Islet of Langerhans (tissue), 1 donor: ENCODE measurements at regions not wholly inside any gene's neighbourhood (a gene's known extent, or its start where the extent isn't known, plus 50 kb on each side); places are given as distances from the start of the nearest gene placed in this dataset.
A peak's percentile ranks its signal among the peaks of the same experiment; 100 is the strongest.

Experiments
- FAIRE-seq: peaks from one replicate; lab custom pipeline; 2011; peaks lifted over from hg19 to GRCh38; lab: Jason Lieb, UNC

- FAIRE-seq = no peak
Measured at GRCh38 chr11:80587906-80588305, 1147.1 kb upstream of the TENM4 start.

GRCh38 chr11:80586464-80586863, 1145.6 kb upstream of the TENM4 start:
- no peak for FAIRE-seq

GRCh38 chr11:80584661-80585060, 1143.8 kb upstream of the TENM4 start:
- FAIRE-seq = no peak

DNA sequence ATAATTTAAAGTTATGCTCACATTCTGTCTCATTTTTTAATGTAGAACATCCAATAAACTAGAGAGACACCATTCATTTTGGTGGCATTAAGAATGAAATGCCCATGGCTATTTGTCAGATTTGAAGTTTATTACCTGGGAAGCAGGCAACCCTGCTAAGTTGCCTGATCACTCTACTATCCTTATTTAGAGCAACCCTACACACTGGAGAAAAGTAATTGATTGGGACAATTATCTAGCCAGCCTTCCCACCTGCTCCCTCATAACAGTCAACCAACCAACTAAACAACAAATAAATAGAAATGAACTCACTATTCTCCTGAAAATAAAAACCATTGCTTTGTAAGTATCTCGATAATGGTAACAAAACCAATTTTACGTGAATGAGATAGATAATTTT, 1129.0 kb upstream of the TENM4 start:
- FAIRE-seq = no peak

- no peak for FAIRE-seq
Measured at GRCh38 chr11:80565231-80565630, 1124.4 kb upstream of the TENM4 start.

GRCh38 chr11:80562523-80563125, 1121.8 kb upstream of the TENM4 start:
- no peak for FAIRE-seq

- FAIRE-seq = no peak
Measured at GRCh38 chr11:80559942-80560341, 1119.1 kb upstream of the TENM4 start.

GRCh38 chr11:80553565-80553964, 1112.7 kb upstream of the TENM4 start:
- no peak for FAIRE-seq

GRCh38 chr11:80542704-80543103, 1101.9 kb upstream of the TENM4 start:
- peak; percentile 9 for FAIRE-seq

DNA sequence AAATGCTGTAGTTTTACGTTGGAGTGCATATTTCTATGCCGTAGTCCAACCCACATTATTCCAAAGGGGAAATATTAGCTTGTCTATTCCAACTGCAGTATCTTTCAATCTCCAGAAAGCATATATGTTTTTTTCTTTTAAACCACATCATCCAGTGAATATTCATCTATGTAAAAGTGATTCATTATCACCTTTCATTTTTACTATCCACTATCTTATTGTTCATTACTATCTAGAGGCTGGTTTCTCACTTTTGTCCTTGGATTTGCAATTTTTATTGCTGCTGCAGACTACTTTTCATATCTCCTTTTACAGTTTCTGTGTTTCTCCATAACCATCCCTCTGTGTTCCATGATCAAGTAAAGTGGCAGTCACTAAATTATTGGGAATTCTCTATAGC, 1097.2 kb upstream of the TENM4 start:
- no peak for FAIRE-seq

- no peak for FAIRE-seq
Measured at GRCh38 chr11:80533463-80533862, 1092.6 kb upstream of the TENM4 start.

GRCh38 chr11:80532633-80533232, 1091.9 kb upstream of the TENM4 start:
- FAIRE-seq = no peak

DNA sequence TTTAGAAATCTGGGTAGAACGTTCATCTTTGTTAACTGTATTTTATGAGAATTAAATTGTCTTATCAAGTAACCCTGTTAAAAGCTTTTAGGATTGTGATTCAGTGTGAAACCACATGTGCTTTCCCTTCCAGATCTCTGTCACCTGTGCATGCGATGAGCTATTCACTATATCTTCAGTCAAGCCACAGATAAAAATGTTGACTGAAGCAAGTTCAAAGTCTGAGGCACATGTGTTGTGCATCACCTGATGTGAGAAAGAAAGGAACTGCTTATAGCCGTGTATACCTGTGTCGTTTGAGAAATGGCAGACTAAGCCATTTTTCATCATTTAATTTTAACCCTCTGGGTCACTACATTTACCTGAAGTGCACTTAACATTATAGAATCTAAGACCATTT, 1088.9 kb upstream of the TENM4 start:
- FAIRE-seq = no peak

GRCh38 chr11:80525663-80526405, 1085.0 kb upstream of the TENM4 start:
- no peak for FAIRE-seq

- no peak for FAIRE-seq
Measured at GRCh38 chr11:80524349-80524748, 1083.5 kb upstream of the TENM4 start.

DNA sequence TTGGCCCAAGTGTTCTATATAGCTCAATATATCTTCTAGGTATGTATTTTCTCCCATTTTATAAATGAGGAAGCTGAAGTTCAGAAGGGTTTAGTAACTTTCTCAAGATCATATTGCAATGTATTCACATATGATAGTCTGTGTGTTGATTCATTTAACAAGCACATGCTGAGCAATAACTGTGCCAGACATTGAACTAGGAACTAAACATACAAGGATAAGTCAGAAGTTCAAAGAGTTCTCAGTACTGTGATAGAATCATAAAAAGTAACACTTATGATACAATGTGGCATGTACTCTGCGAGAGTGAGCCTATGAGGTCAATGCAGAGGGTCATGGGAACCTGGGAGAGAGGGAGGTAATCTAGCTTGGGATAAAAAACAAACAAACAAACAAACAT, 1082.2 kb upstream of the TENM4 start:
- FAIRE-seq = no peak

- FAIRE-seq = no peak
Measured at GRCh38 chr11:80521592-80521991, 1080.8 kb upstream of the TENM4 start.

- no peak for FAIRE-seq
Measured at GRCh38 chr11:80520507-80520887, 1079.7 kb upstream of the TENM4 start.

GRCh38 chr11:80519596-80520506, 1079.0 kb upstream of the TENM4 start:
- FAIRE-seq = no peak

GRCh38 chr11:80517701-80518100, 1076.9 kb upstream of the TENM4 start:
- no peak for FAIRE-seq

DNA sequence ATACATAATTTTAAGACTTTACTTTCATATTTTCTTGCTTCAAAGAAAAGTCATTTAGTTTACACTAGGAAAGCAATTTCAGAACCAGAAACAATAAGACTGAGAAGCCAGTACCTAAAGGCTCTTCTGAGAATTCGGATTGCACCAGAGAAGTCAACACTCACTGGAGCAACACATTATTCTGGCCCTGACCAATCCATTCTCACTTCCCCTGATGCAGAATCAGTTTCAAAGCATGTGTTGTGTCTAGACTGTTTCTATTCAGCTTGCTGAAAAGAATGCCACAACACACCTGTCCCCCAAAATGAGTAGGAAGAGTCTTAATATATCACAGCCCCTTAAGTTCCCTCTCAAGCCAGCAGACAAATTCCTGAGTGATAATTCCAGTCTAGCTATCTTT, 1074.3 kb upstream of the TENM4 start:
- no peak for FAIRE-seq

- FAIRE-seq = no peak
Measured at GRCh38 chr11:80512491-80512890, 1071.7 kb upstream of the TENM4 start.

GRCh38 chr11:80505771-80506170, 1064.9 kb upstream of the TENM4 start:
- FAIRE-seq = no peak
